ENCODE measurements at regions not wholly inside any gene's neighbourhood (a gene's known extent, or its start where the extent isn't known, plus 50 kb on each side); places are given as distances from the start of the nearest gene placed in this dataset.
"Not testable (repeated sequence)": the region's sequence is repeated elsewhere in the genome, so short reads cannot be mapped to it uniquely, and the experiment has no call there.

GRCh38 chr5:118435131-118435530, 553.2 kb downstream of the DTWD2 start:
- DNase-seq: no peak
- no CpG with 5 or more reads among the region's 4 CpGs for WGBS (ENCODE audit: insufficient coverage)
- Histone ChIP-seq H3K27ac (ENCODE audit: low read length) (no peak overlapping the region), H3K36me3 (ENCODE audit: control insufficient read depth, insufficient read depth, low read length) (no peaks in the 10 kb centered on the region), H3K9me3 (replicated peaks; ENCODE audit: control insufficient read depth, low read depth, low read length) (no peaks in the 10 kb centered on the region), H3K4me1 (ENCODE audit: control insufficient read depth, insufficient read depth, low read length) (no peaks in the 10 kb centered on the region), H3K27me3 (ENCODE audit: control insufficient read depth, insufficient read depth, low read length) (no peaks in the 10 kb centered on the region), H3K4me3 (ENCODE audit: low read length) (no peak overlapping the region)

GRCh38 chr5:118434522-118434921, 553.8 kb downstream of the DTWD2 start:
- no peak for DNase-seq
- Histone ChIP-seq H3K27me3 (ENCODE audit: control insufficient read depth, insufficient read depth, low read length) (no peaks in the 10 kb centered on the region), H3K27ac (ENCODE audit: low read length) (no peak overlapping the region), H3K4me3 (ENCODE audit: low read length) (no peak overlapping the region), H3K36me3 (ENCODE audit: control insufficient read depth, insufficient read depth, low read length) (no peaks in the 10 kb centered on the region), H3K4me1 (ENCODE audit: control insufficient read depth, insufficient read depth, low read length) (no peaks in the 10 kb centered on the region), H3K9me3 (replicated peaks; ENCODE audit: control insufficient read depth, low read depth, low read length) (no peaks in the 10 kb centered on the region)
- 83% methylated on average over 2 of the region's 2 CpGs for WGBS (ENCODE audit: insufficient coverage)

- WGBS (ENCODE audit: insufficient coverage): no CpG with 5 or more reads among the region's 2 CpGs
- no peak overlapping the region for H3K27ac ChIP-seq (ENCODE audit: low read length)
- no peaks in the 10 kb centered on the region for H3K36me3 ChIP-seq (ENCODE audit: control insufficient read depth, insufficient read depth, low read length)
- peaks cover 3% of the 10 kb centered on the region for H3K9me3 ChIP-seq (replicated peaks; ENCODE audit: control insufficient read depth, low read depth, low read length)
- no peaks in the 10 kb centered on the region for H3K4me1 ChIP-seq (ENCODE audit: control insufficient read depth, insufficient read depth, low read length)
- H3K27me3 ChIP-seq (ENCODE audit: control insufficient read depth, insufficient read depth, low read length): no peaks in the 10 kb centered on the region
- peak; percentile 35 for DNase-seq
- H3K4me3 ChIP-seq (ENCODE audit: low read length): no peak overlapping the region
Observed at GRCh38 chr5:118430076-118430475, 558.3 kb downstream of the DTWD2 start.

- no peaks in the 10 kb centered on the region for H3K9me3 ChIP-seq (replicated peaks; ENCODE audit: control insufficient read depth, low read depth, low read length)
- peak; percentile 32 for DNase-seq
- no peaks in the 10 kb centered on the region for H3K27me3 ChIP-seq (ENCODE audit: control insufficient read depth, insufficient read depth, low read length)
- no peaks in the 10 kb centered on the region for H3K36me3 ChIP-seq (ENCODE audit: control insufficient read depth, insufficient read depth, low read length)
- peaks cover 9% of the 10 kb centered on the region for H3K4me1 ChIP-seq (ENCODE audit: control insufficient read depth, insufficient read depth, low read length)
- H3K27ac ChIP-seq (ENCODE audit: low read length): no peak overlapping the region
- H3K4me3 ChIP-seq (ENCODE audit: low read length): no peak overlapping the region
Observed at GRCh38 chr5:118407958-118408357, 580.4 kb downstream of the DTWD2 start.

GRCh38 chr5:118405650-118406061, 582.7 kb downstream of the DTWD2 start:
- DNase-seq: peak; percentile 77
- Histone ChIP-seq H3K4me3 (ENCODE audit: low read length) (no peak overlapping the region), H3K4me1 (ENCODE audit: control insufficient read depth, insufficient read depth, low read length) (peaks cover 9% of the 10 kb centered on the region), H3K36me3 (ENCODE audit: control insufficient read depth, insufficient read depth, low read length) (no peaks in the 10 kb centered on the region), H3K9me3 (replicated peaks; ENCODE audit: control insufficient read depth, low read depth, low read length) (peaks cover 2% of the 10 kb centered on the region), H3K27me3 (ENCODE audit: control insufficient read depth, insufficient read depth, low read length) (no peaks in the 10 kb centered on the region), H3K27ac (ENCODE audit: low read length) (peak overlapping the region; percentile 60)
- WGBS (ENCODE audit: insufficient coverage): 48% methylated on average over 5 of the region's 5 CpGs

GRCh38 chr5:118397236-118397635, 591.1 kb downstream of the DTWD2 start:
- H3K4me1 ChIP-seq (ENCODE audit: control insufficient read depth, insufficient read depth, low read length): no peaks in the 10 kb centered on the region
- H3K27me3 ChIP-seq (ENCODE audit: control insufficient read depth, insufficient read depth, low read length): no peaks in the 10 kb centered on the region
- no peak overlapping the region for H3K27ac ChIP-seq (ENCODE audit: low read length)
- H3K9me3 ChIP-seq (replicated peaks; ENCODE audit: control insufficient read depth, low read depth, low read length): peaks cover 2% of the 10 kb centered on the region
- no peak overlapping the region for H3K4me3 ChIP-seq (ENCODE audit: low read length)
- H3K36me3 ChIP-seq (ENCODE audit: control insufficient read depth, insufficient read depth, low read length): no peaks in the 10 kb centered on the region
- WGBS (ENCODE audit: insufficient coverage): 57% methylated on average over 1 of the region's 4 CpGs
- no peak for DNase-seq

GRCh38 chr5:118392491-118392890, 595.9 kb downstream of the DTWD2 start:
- no peak overlapping the region for H3K27ac ChIP-seq (ENCODE audit: low read length)
- H3K36me3 ChIP-seq (ENCODE audit: control insufficient read depth, insufficient read depth, low read length): no peaks in the 10 kb centered on the region
- H3K9me3 ChIP-seq (replicated peaks; ENCODE audit: control insufficient read depth, low read depth, low read length): no peaks in the 10 kb centered on the region
- no CpG with 5 or more reads among the region's 6 CpGs for WGBS (ENCODE audit: insufficient coverage)
- H3K27me3 ChIP-seq (ENCODE audit: control insufficient read depth, insufficient read depth, low read length): no peaks in the 10 kb centered on the region
- DNase-seq: no peak
- no peak overlapping the region for H3K4me3 ChIP-seq (ENCODE audit: low read length)
- no peaks in the 10 kb centered on the region for H3K4me1 ChIP-seq (ENCODE audit: control insufficient read depth, insufficient read depth, low read length)

GRCh38 chr5:118382931-118383330, 605.4 kb downstream of the DTWD2 start:
- H3K4me1 ChIP-seq (ENCODE audit: control insufficient read depth, insufficient read depth, low read length); H3K4me3 ChIP-seq (ENCODE audit: low read length); DNase-seq; H3K36me3 ChIP-seq (ENCODE audit: control insufficient read depth, insufficient read depth, low read length); H3K9me3 ChIP-seq (replicated peaks; ENCODE audit: control insufficient read depth, low read depth, low read length); H3K27ac ChIP-seq (ENCODE audit: low read length); H3K27me3 ChIP-seq (ENCODE audit: control insufficient read depth, insufficient read depth, low read length): not testable (repeated sequence)
- 95% methylated on average over 13 of the region's 15 CpGs for WGBS (ENCODE audit: insufficient coverage)

- H3K4me3 ChIP-seq (ENCODE audit: low read length): no peak overlapping the region
- H3K27me3 ChIP-seq (ENCODE audit: control insufficient read depth, insufficient read depth, low read length): no peaks in the 10 kb centered on the region
- no peak overlapping the region for H3K27ac ChIP-seq (ENCODE audit: low read length)
- no peaks in the 10 kb centered on the region for H3K4me1 ChIP-seq (ENCODE audit: control insufficient read depth, insufficient read depth, low read length)
- peak; percentile 62 for DNase-seq
- WGBS (ENCODE audit: insufficient coverage): no CpG with 5 or more reads among the region's 2 CpGs
- no peaks in the 10 kb centered on the region for H3K9me3 ChIP-seq (replicated peaks; ENCODE audit: control insufficient read depth, low read depth, low read length)
- H3K36me3 ChIP-seq (ENCODE audit: control insufficient read depth, insufficient read depth, low read length): no peaks in the 10 kb centered on the region
Observed at GRCh38 chr5:118379470-118379869, 608.9 kb downstream of the DTWD2 start.

GRCh38 chr5:118378959-118379358, 609.4 kb downstream of the DTWD2 start:
- Histone ChIP-seq H3K27me3 (ENCODE audit: control insufficient read depth, insufficient read depth, low read length) (no peaks in the 10 kb centered on the region), H3K9me3 (replicated peaks; ENCODE audit: control insufficient read depth, low read depth, low read length) (no peaks in the 10 kb centered on the region), H3K36me3 (ENCODE audit: control insufficient read depth, insufficient read depth, low read length) (no peaks in the 10 kb centered on the region), H3K27ac (ENCODE audit: low read length) (no peak overlapping the region), H3K4me3 (ENCODE audit: low read length) (no peak overlapping the region), H3K4me1 (ENCODE audit: control insufficient read depth, insufficient read depth, low read length) (no peaks in the 10 kb centered on the region)
- WGBS (ENCODE audit: insufficient coverage): no CpG with 5 or more reads among the region's 1 CpG
- DNase-seq: peak; percentile 59

- no peaks in the 10 kb centered on the region for H3K27me3 ChIP-seq (ENCODE audit: control insufficient read depth, insufficient read depth, low read length)
- no peak overlapping the region for H3K27ac ChIP-seq (ENCODE audit: low read length)
- no peak for DNase-seq
- no peaks in the 10 kb centered on the region for H3K9me3 ChIP-seq (replicated peaks; ENCODE audit: control insufficient read depth, low read depth, low read length)
- no peaks in the 10 kb centered on the region for H3K36me3 ChIP-seq (ENCODE audit: control insufficient read depth, insufficient read depth, low read length)
- H3K4me1 ChIP-seq (ENCODE audit: control insufficient read depth, insufficient read depth, low read length): peaks cover under 1% of the 10 kb centered on the region
- no peak overlapping the region for H3K4me3 ChIP-seq (ENCODE audit: low read length)
Observed at GRCh38 chr5:118377420-118377819, 610.9 kb downstream of the DTWD2 start.

All from muscle of leg (tissue), 3 donors.